Ammon's horn (tissue), 1 donor: ENCODE measurements at regions not wholly inside any gene's neighbourhood (a gene's known extent, or its start where the extent isn't known, plus 50 kb on each side); places are given as distances from the start of the nearest gene placed in this dataset.

Experiments
- DNase-seq: peaks from one replicate; pipeline ENCODE4 v3.0.0-alpha.2; 2016; ENCODE audit warnings: low spot score

GRCh38 chr2:45178854-45179253 lies 169.6 kb upstream of the SIX2 start:
- no peak for DNase-seq

- DNase-seq = no peak
These were observed 169.1 kb upstream of the SIX2 start for GRCh38 chr2:45178359-45178758.

GRCh38 chr2:45177870-45178269 lies 168.6 kb upstream of the SIX2 start:
- peak; percentile 35 for DNase-seq

- no peak for DNase-seq
These were observed 167.1 kb upstream of the SIX2 start for GRCh38 chr2:45176390-45176789.

- DNase-seq = no peak
These were observed 164.3 kb upstream of the SIX2 start for GRCh38 chr2:45173513-45173912.

GRCh38 chr2:45172760-45173392 lies 163.6 kb upstream of the SIX2 start:
- no peak for DNase-seq

- no peak for DNase-seq
These were observed 162.9 kb upstream of the SIX2 start for GRCh38 chr2:45172142-45172541.

GRCh38 chr2:45171136-45171501 lies 161.9 kb upstream of the SIX2 start:
- DNase-seq = no peak

GRCh38 chr2:45170191-45171135 lies 161.2 kb upstream of the SIX2 start:
- no peak for DNase-seq

- DNase-seq = no peak
These were observed 160.3 kb upstream of the SIX2 start for GRCh38 chr2:45169339-45170190.

GRCh38 chr2:45168711-45169338 lies 159.6 kb upstream of the SIX2 start:
- DNase-seq = no peak

- no peak for DNase-seq
These were observed 158.8 kb upstream of the SIX2 start for GRCh38 chr2:45167920-45168629.

- DNase-seq = no peak
These were observed 157.1 kb upstream of the SIX2 start for GRCh38 chr2:45166229-45166890.

GRCh38 chr2:45162711-45163110 lies 153.5 kb upstream of the SIX2 start:
- DNase-seq = no peak

GRCh38 chr2:45156605-45157004 lies 147.4 kb upstream of the SIX2 start:
- no peak for DNase-seq

GRCh38 chr2:45154606-45155155 lies 145.4 kb upstream of the SIX2 start:
- DNase-seq = no peak

- DNase-seq = no peak
These were observed 144.9 kb upstream of the SIX2 start for GRCh38 chr2:45154144-45154543.

GRCh38 chr2:45153121-45153520 lies 143.9 kb upstream of the SIX2 start:
- DNase-seq = no peak

- no peak for DNase-seq
These were observed 143.4 kb upstream of the SIX2 start for GRCh38 chr2:45152691-45153090.

GRCh38 chr2:45145073-45145899 lies 136.0 kb upstream of the SIX2 start:
- no peak for DNase-seq
